ENCODE measurements at regions not wholly inside any gene's neighbourhood (a gene's known extent, or its start where the extent isn't known, plus 50 kb on each side); places are given as distances from the start of the nearest gene placed in this dataset.

- Histone ChIP-seq H3K9me2 (ENCODE audit: insufficient read depth) (no peaks in the 10 kb centered on the region), H3K27me3 (ENCODE audit: insufficient read depth) (no peaks in the 10 kb centered on the region), H2AFZ (no peak overlapping the region), H3K36me3 (ENCODE audit: insufficient read depth) (no peaks in the 10 kb centered on the region), H3F3A (replicated peaks; ENCODE audit: low read depth) (no peaks in the 10 kb centered on the region), H3K27ac (ENCODE audit: low read depth) (no peak overlapping the region), H3K4me1 (ENCODE audit: insufficient read depth) (peaks cover 5% of the 10 kb centered on the region; the same call in 1 of the 2 replicates), H3K4me2 (no peak overlapping the region), H4K20me1 (replicated peaks; ENCODE audit: insufficient read depth) (peaks cover 5% of the 10 kb centered on the region; the same call in 1 of the 2 replicates), H3K4me3 (no peak overlapping the region), H3K79me2 (replicated peaks; ENCODE audit: insufficient read depth) (no peaks in the 10 kb centered on the region)
- no peak for ATAC-seq
- TF ChIP-seq JUNB (IDR thresholded peaks at IDR 0.05; ENCODE audit: unreplicated experiment) (no peak), CTCF (conservative IDR thresholded peaks at IDR 0.05; ENCODE audit: low read depth in 2 of 2) (no peak), REST (IDR thresholded peaks at IDR 0.05; ENCODE audit: unreplicated experiment) (no peak), EZH2phosphoT487 (IDR thresholded peaks at IDR 0.05; ENCODE audit: unreplicated experiment) (no peak), ZNF114 (CRISPR knock-in tag; IDR thresholded peaks at IDR 0.05) (no peak), CREB1 (CRISPR knock-in tag; IDR thresholded peaks at IDR 0.05; ENCODE audit: low read depth) (no peak), STAT1 (IDR thresholded peaks at IDR 0.05; ENCODE audit: unreplicated experiment) (no peak), ZNF462 (CRISPR knock-in tag; IDR thresholded peaks at IDR 0.05) (no peak), EZH2 (IDR thresholded peaks at IDR 0.05; ENCODE audit: low read depth, unreplicated experiment) (no peak), POLR2AphosphoS5 (IDR thresholded peaks at IDR 0.05; ENCODE audit: low read depth) (no peak), NANOG (IDR thresholded peaks at IDR 0.05; ENCODE audit: borderline replicate concordance) (no peak), ETS1 (IDR thresholded peaks at IDR 0.05) (no peak), ZNF331 (CRISPR knock-in tag; IDR thresholded peaks at IDR 0.05; ENCODE audit: low read depth) (no peak)
- Mint-ChIP-seq H3K4me1 (peaks cover 12% of the 10 kb centered on the region; the same call in 2 of the 3 replicates), H3K27me3 (ENCODE audit: insufficient read depth, low read depth, poor library complexity) (peaks cover 1% of the 10 kb centered on the region), H3K4me3 (no peak overlapping the region), H3K9me3 (no peaks in the 10 kb centered on the region), H3K27ac (no peak overlapping the region), H3K36me3 (ENCODE audit: low read depth) (no peaks in the 10 kb centered on the region)
- DNase-seq (ENCODE audit: low spot score) = no peak
Observed at GRCh38 chr12:111215881-111216280, 153.0 kb downstream of the PHETA1 start.
